K562 (cell line): ENCODE measurements at regions not wholly inside any gene's neighbourhood (a gene's known extent, or its start where the extent isn't known, plus 50 kb on each side); places are given as distances from the start of the nearest gene placed in this dataset.

ENCODE experiments used
- ATAC-seq: fragments of 200-7000 bp; cut with Tn5 transposase; 3 replicates; pipeline ENCODE4 v1.9.1; 2020; ENCODE audit warnings: moderate library complexity
- BruUV-seq: library from RNA; stranded (reverse); fragments of 400-500 nt; replicated peaks from 2 replicates; lab custom pipeline; 2021; lab: Mats Ljungman, UMichigan
- CTCF ChIA-PET: fragments of 300-600 bp; formaldehyde crosslinking; extraction: SDS; loops from one replicate; lab custom pipeline; 2021; ENCODE audit warnings: low intra/inter-chr PET ratio; lab: Yijun Ruan, JAX
- POLR2A ChIA-PET: fragments of 300-600, 350-650 bp; sonication (Branson Sonifier 250); formaldehyde crosslinking; extraction: SDS; loops from one replicate; lab custom pipeline; 2021; ENCODE audit warnings: antibody characterized with exemption, inconsistent platforms; lab: Yijun Ruan, JAX
- DNase-seq, 4 experiments: peaks; one replicate each; pipeline versions ENCODE4 v3.0.0 to v3.0.0-alpha.2; 2011 to 2018; ENCODE audit warnings: low spot score in 3 of 4, mixed read lengths in 3 of 4; ENCODE audit errors: extremely low read depth in 1 of 4
- FAIRE-seq: peaks from 2 replicates; lab custom pipeline; 2011; peaks lifted over from hg19 to GRCh38; lab: Jason Lieb, UNC
- H2AFZ ChIP-seq: 2 replicates; pipeline ENCODE4 v1.6.0; 2011; ENCODE audit warnings: low read depth, low read length, control low read depth, inconsistent platforms
- H3K27ac ChIP-seq: fragments of 200-600 bp; 3 replicates; pipeline ENCODE4 v1.8.0; 2011; ENCODE audit warnings: low read depth, mild to moderate bottlenecking, control low read depth, inconsistent platforms, low read length, moderate library complexity, mixed read lengths; ENCODE audit errors: extremely low read depth
- H3K27me3 ChIP-seq, 2 experiments: fragments of 300-600 bp in 1 of 2; 2 replicates in 1 of 2; 3 replicates in 1 of 2; pipeline versions ENCODE4 v1.6.0 to v1.8.0; 2011; ENCODE audit warnings: inconsistent platforms in 2 of 2, low read length in 2 of 2, mild to moderate bottlenecking in 1 of 2, mixed read lengths in 1 of 2, moderate library complexity in 1 of 2; ENCODE audit not compliant: control insufficient read depth in 2 of 2, insufficient read depth in 2 of 2
- H3K36me3 ChIP-seq: fragments of 300-600 bp; 3 replicates; pipeline ENCODE4 v1.8.0; 2011; ENCODE audit warnings: mild to moderate bottlenecking, low read length, inconsistent platforms; ENCODE audit not compliant: control insufficient read depth, insufficient read depth
- H3K4me1 ChIP-seq, 2 experiments: fragments of 200-600 bp in 1 of 2; replicated peaks in 1 of 2; 2 replicates in 1 of 2; 3 replicates in 1 of 2; pipeline versions ENCODE4 v1.5.1 to v1.8.0; 2011; ENCODE audit warnings: inconsistent platforms in 2 of 2, low read length in 2 of 2, mild to moderate bottlenecking in 1 of 2, mixed read lengths in 1 of 2, moderate library complexity in 1 of 2; ENCODE audit not compliant: control insufficient read depth in 2 of 2, insufficient read depth in 2 of 2
- H3K4me2 ChIP-seq: 2 replicates; pipeline ENCODE4 v1.6.1; 2011; ENCODE audit warnings: low read length, control low read depth, inconsistent platforms, mixed read lengths; ENCODE audit not compliant: insufficient read depth
- H3K4me3 ChIP-seq: fragments of 200-600 bp; sonication (generic), shearing (Covaris generic); 2 replicates; pipeline ENCODE4 v1.5.1; 2016; ENCODE audit warnings: control low read depth, inconsistent platforms
- H3K79me2 ChIP-seq: fragments of 200-600 bp; 3 replicates; pipeline ENCODE4 v1.8.0; 2011; ENCODE audit warnings: low read length, inconsistent platforms; ENCODE audit not compliant: control insufficient read depth, insufficient read depth
- H3K9ac ChIP-seq, 2 experiments: 2 replicates each; pipeline versions ENCODE4 v1.6.0 to v1.6.1; 2011; ENCODE audit warnings: low read depth in 2 of 2, low read length in 2 of 2, control low read depth in 1 of 2, inconsistent platforms in 1 of 2, mild to moderate bottlenecking in 1 of 2, mixed read lengths in 1 of 2; ENCODE audit not compliant: insufficient read depth in 1 of 2
- H3K9me1 ChIP-seq: one replicate; pipeline ENCODE4 v1.6.0; 2011; ENCODE audit warnings: inconsistent platforms, mild to moderate bottlenecking, low read length, moderate library complexity; ENCODE audit not compliant: control insufficient read depth, insufficient read depth
- H3K9me3 ChIP-seq: replicated peaks from 2 replicates; pipeline ENCODE4 v1.5.1; 2011; ENCODE audit warnings: low read depth, low read length, inconsistent platforms; ENCODE audit not compliant: control insufficient read depth, insufficient read depth
- H4K20me1 ChIP-seq: replicated peaks from 2 replicates; pipeline ENCODE4 v1.6.1; 2011; ENCODE audit warnings: low read length, inconsistent platforms, mixed read lengths; ENCODE audit not compliant: control insufficient read depth, insufficient read depth
- ASH1L ChIP-seq: fragments of 450-650 bp; IDR thresholded peaks from 2 replicates; pipeline ENCODE4 v1.6.1; 2018; ENCODE audit warnings: borderline replicate concordance, mild to moderate bottlenecking, low read depth; ENCODE audit not compliant: partially characterized antibody
- CBFB ChIP-seq: sonication (generic); formaldehyde crosslinking; IDR thresholded peaks from 2 replicates; pipeline ENCODE4 v1.4.0; 2020; ENCODE audit warnings: mild to moderate bottlenecking, missing genetic modification reagents
- CEBPB ChIP-seq: fragments of 450-650 bp; IDR thresholded peaks from 2 replicates; pipeline ENCODE4 v1.6.1; 2016; ENCODE audit warnings: missing genetic modification characterization, missing compliant biosample characterization
- EZH2 ChIP-seq: IDR thresholded peaks from 2 replicates; pipeline ENCODE4 v1.6.1; 2012; ENCODE audit warnings: low read depth, mild to moderate bottlenecking, inconsistent platforms, low read length, borderline replicate concordance
- JUNB ChIP-seq: fragments of 450-650 bp; formaldehyde crosslinking; conservative IDR thresholded peaks from 2 replicates; pipeline ENCODE4 v1.4.0; 2020; ENCODE audit warnings: mild to moderate bottlenecking
- NEUROD1 ChIP-seq: fragments of 150-350 bp; IDR thresholded peaks from 2 replicates; pipeline ENCODE4 v1.6.1; 2014; ENCODE audit warnings: borderline replicate concordance, low read length, low read depth; ENCODE audit not compliant: partially characterized antibody
- SAP30 ChIP-seq: fragments of 200-600 bp; sonication (generic); IDR thresholded peaks from 2 replicates; pipeline ENCODE4 v1.6.1; 2012; ENCODE audit warnings: borderline replicate concordance, low read depth, mild to moderate bottlenecking, moderate library complexity, low read length, control low read depth, inconsistent platforms; ENCODE audit not compliant: insufficient read depth, poor library complexity, severe bottlenecking
- SETDB1 ChIP-seq: IDR thresholded peaks from one replicate; pipeline ENCODE4 v1.6.1; 2012; ENCODE audit warnings: low read length, control low read depth, inconsistent platforms
- SP2 ChIP-seq: IDR thresholded peaks from 2 replicates; pipeline ENCODE4 v1.6.1; 2011; ENCODE audit warnings: mild to moderate bottlenecking, low read depth, low read length, moderate library complexity; ENCODE audit not compliant: poor library complexity, severe bottlenecking; ENCODE audit errors: extremely low read depth
- TCF7 ChIP-seq: sonication (generic); IDR thresholded peaks from 2 replicates; pipeline ENCODE4 v1.6.1; 2016; ENCODE audit warnings: antibody characterized with exemption, borderline replicate concordance
- ZNF143 ChIP-seq: sonication (generic); formaldehyde crosslinking; IDR thresholded peaks from 2 replicates; pipeline ENCODE4 v1.9.0; 2022; ENCODE audit warnings: mild to moderate bottlenecking, missing genetic modification reagents
- ZNF586 ChIP-seq: fragments of 450-650 bp; formaldehyde crosslinking; conservative IDR thresholded peaks from 2 replicates; pipeline ENCODE4 v1.4.0; 2020; ENCODE audit warnings: mild to moderate bottlenecking, moderate library complexity
- ZNF75A ChIP-seq: fragments of 450-650 bp; formaldehyde crosslinking; IDR thresholded peaks from 2 replicates; pipeline ENCODE4 v1.4.0; 2020; ENCODE audit warnings: mild to moderate bottlenecking
- WGBS: fragments of 100-300 bp; shearing (Covaris generic); methylation state at CpG from one replicate; pipeline ENCODE4 v1.1.6; 2016; ENCODE audit warnings: low coverage, mixed read lengths; ENCODE audit not compliant: insufficient coverage; ENCODE audit errors: missing lambda C conversion rate; 5-methylcytosine and 5-hydroxymethylcytosine counted together
- in situ Hi-C: fragments of 300-500 bp; cut with MboI; formaldehyde crosslinking; loops from 4 replicates; pipeline ENCODE4 v1.15.0; 2018; ENCODE audit warnings: inconsistent platforms, mixed read lengths
- intact Hi-C: fragments of 100-400 bp; cut with micrococcal nuclease; formaldehyde crosslinking; loops from 2 replicates; pipeline ENCODE4 v1.14.2; 2022
- TF ChIP-seq, protein P1 (sequence below): sonication (generic); formaldehyde crosslinking; IDR thresholded peaks from 2 replicates; pipeline ENCODE4 v1.8.1; 2022; ENCODE audit warnings: missing genetic modification reagents
- TF ChIP-seq, protein P2 (sequence below): sonication (generic); formaldehyde crosslinking; IDR thresholded peaks from 2 replicates; pipeline ENCODE4 v1.9.0; 2022; ENCODE audit warnings: mild to moderate bottlenecking, missing genetic modification reagents

DNA sequence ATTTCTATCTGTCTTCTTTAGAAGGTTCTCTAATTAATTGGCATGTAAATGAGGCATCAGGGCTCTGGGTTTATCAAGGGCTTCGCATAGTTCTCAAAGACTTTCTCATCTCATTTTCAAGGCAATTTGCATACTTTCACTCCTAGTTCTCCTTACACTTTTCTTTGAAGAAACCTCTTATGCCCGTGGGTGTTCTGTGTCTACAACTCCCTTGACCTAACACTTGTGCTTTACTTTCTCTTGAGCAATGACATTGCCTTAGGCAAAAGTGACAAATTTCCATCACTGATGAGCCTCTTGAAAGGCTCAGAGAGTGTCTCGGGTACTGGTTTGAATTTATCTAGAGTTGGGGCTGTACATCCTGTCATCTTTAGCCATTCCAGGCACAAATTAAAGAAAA is 74.7 kb upstream of the ITPRID1 start:
- Histone ChIP-seq H3K9me3 (no peaks in the 10 kb centered on the region), H3K4me1 (no peaks in the 10 kb centered on the region), H3K27me3 (no peaks in the 10 kb centered on the region), H3K9me1 (no peaks in the 10 kb centered on the region), H3K79me2 (no peaks in the 10 kb centered on the region), H3K9ac (no peak overlapping the region), H4K20me1 (no peaks in the 10 kb centered on the region), H3K27ac (no peak overlapping the region), H3K36me3 (no peaks in the 10 kb centered on the region), H2AFZ (no peak overlapping the region), H3K4me2 (no peak overlapping the region), H3K4me3 (no peak overlapping the region)
- no peak for ATAC-seq
- no peak for TF ChIP-seq CEBPB (tag)
- TF ChIP-seq, protein P1, sequence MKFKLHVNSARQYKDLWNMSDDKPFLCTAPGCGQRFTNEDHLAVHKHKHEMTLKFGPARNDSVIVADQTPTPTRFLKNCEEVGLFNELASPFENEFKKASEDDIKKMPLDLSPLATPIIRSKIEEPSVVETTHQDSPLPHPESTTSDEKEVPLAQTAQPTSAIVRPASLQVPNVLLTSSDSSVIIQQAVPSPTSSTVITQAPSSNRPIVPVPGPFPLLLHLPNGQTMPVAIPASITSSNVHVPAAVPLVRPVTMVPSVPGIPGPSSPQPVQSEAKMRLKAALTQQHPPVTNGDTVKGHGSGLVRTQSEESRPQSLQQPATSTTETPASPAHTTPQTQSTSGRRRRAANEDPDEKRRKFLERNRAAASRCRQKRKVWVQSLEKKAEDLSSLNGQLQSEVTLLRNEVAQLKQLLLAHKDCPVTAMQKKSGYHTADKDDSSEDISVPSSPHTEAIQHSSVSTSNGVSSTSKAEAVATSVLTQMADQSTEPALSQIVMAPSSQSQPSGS (CRISPR knock-in tag), result no peak
- no peak for TF ChIP-seq ASH1L
- no peak for TF ChIP-seq EZH2
- no peak for TF ChIP-seq ZNF586
- no peak for TF ChIP-seq SETDB1
- no peak for TF ChIP-seq TCF7
- no peak for TF ChIP-seq JUNB (CRISPR knock-in tag)
- no peak for TF ChIP-seq ZNF143 (CRISPR knock-in tag)
- TF ChIP-seq, protein P2, sequence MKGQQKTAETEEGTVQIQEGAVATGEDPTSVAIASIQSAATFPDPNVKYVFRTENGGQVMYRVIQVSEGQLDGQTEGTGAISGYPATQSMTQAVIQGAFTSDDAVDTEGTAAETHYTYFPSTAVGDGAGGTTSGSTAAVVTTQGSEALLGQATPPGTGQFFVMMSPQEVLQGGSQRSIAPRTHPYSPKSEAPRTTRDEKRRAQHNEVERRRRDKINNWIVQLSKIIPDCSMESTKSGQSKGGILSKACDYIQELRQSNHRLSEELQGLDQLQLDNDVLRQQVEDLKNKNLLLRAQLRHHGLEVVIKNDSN, result no peak
- no peak for TF ChIP-seq CBFB (CRISPR knock-in tag)
- no peak for TF ChIP-seq SAP30
- no peak for TF ChIP-seq NEUROD1
- no peak for TF ChIP-seq SP2
- TF ChIP-seq ZNF75A (CRISPR knock-in tag), result no peak
- ChIA-PET POLR2A (no interaction called here), CTCF (no interaction called here)
- intact Hi-C loops, result no loop called here
- no peak for DNase-seq
- in situ Hi-C loops, result no loop called here
- FAIRE-seq, result no peak
- BruUV-seq, result no TSS peak
- 3% methylated on average over 3 of the region's 3 CpGs for WGBS
